Stimulated activated CD8-positive, alpha-beta memory T cell treated with anti-CD3 and anti-CD28 coated beads, Interleukin-4, amount 100 ng/mL, for 24 hours (primary cell): ENCODE measurements at regions not wholly inside any gene's neighbourhood (a gene's known extent, or its start where the extent isn't known, plus 50 kb on each side); places are given as distances from the start of the nearest gene placed in this dataset.
"Not testable (repeated sequence)": the region's sequence is repeated elsewhere in the genome, so short reads cannot be mapped to it uniquely, and the experiment has no call there.

ENCODE experiments used
- DNase-seq: peaks from one replicate; pipeline ENCODE4 v3.0.0-alpha.2; 2020; ENCODE audit warnings: low read depth

GRCh38 chr14:105890474-105891220 is 364.3 kb downstream of the TMEM121 start:
- DNase-seq: no peak

GRCh38 chr14:105891221-105891602 is 364.8 kb downstream of the TMEM121 start:
- no peak for DNase-seq

GRCh38 chr14:105891631-105892452 is 365.5 kb downstream of the TMEM121 start:
- DNase-seq: no peak

- DNase-seq: not testable (repeated sequence)
Observed at GRCh38 chr14:105892453-105893441, 366.4 kb downstream of the TMEM121 start.

GRCh38 chr14:105893686-105894085 is 367.3 kb downstream of the TMEM121 start:
- DNase-seq: not testable (repeated sequence)

GRCh38 chr14:105894125-105894977 is 368.0 kb downstream of the TMEM121 start:
- DNase-seq: no peak

GRCh38 chr14:105894978-105895881 is 368.8 kb downstream of the TMEM121 start:
- no peak for DNase-seq

- not testable (repeated sequence) for DNase-seq
Observed at GRCh38 chr14:105896206-105896605, 369.8 kb downstream of the TMEM121 start.

- DNase-seq: not testable (repeated sequence)
Observed at GRCh38 chr14:105896961-105897724, 370.8 kb downstream of the TMEM121 start.

- no peak for DNase-seq
Observed at GRCh38 chr14:105897725-105898113, 371.3 kb downstream of the TMEM121 start.

GRCh38 chr14:105898482-105899010 is 372.2 kb downstream of the TMEM121 start:
- no peak for DNase-seq

- no peak for DNase-seq
Observed at GRCh38 chr14:105899071-105899641, 372.8 kb downstream of the TMEM121 start.

GRCh38 chr14:105899657-105900397 is 373.4 kb downstream of the TMEM121 start:
- DNase-seq: no peak

- DNase-seq: no peak
Observed at GRCh38 chr14:105900398-105901160, 374.2 kb downstream of the TMEM121 start.

- no peak for DNase-seq
Observed at GRCh38 chr14:105901226-105901625, 374.8 kb downstream of the TMEM121 start.

- no peak for DNase-seq
Observed at GRCh38 chr14:105902131-105902898, 375.9 kb downstream of the TMEM121 start.

GRCh38 chr14:105902899-105903165 is 376.4 kb downstream of the TMEM121 start:
- DNase-seq: not testable (repeated sequence)
